ENCODE measurements at regions not wholly inside any gene's neighbourhood (a gene's known extent, or its start where the extent isn't known, plus 50 kb on each side); places are given as distances from the start of the nearest gene placed in this dataset.

- DNase-seq = no peak
- intact Hi-C loops (cut with DNase I) = no loop called here
- FAIRE-seq = no peak
- Histone ChIP-seq H3K9ac (ENCODE audit: low read length in 3 of 3) (no peak overlapping the region), H3K4me1 (ENCODE audit: control insufficient read depth in 2 of 3, insufficient read depth in 2 of 3, low read depth in 1 of 3, low read length in 3 of 3) (no peaks in the 10 kb centered on the region), H3K9me3 (ENCODE audit: control insufficient read depth in 2 of 3, insufficient read depth in 1 of 3, low read length in 3 of 3) (no peaks in the 10 kb centered on the region), H3K36me3 (ENCODE audit: control insufficient read depth in 2 of 3, insufficient read depth in 3 of 3, low read length in 3 of 3) (no peaks in the 10 kb centered on the region), H3K4me3 (ENCODE audit: low read length in 3 of 3) (no peak overlapping the region), H3K27ac (ENCODE audit: low read depth in 2 of 2, low read length in 2 of 2) (no peak overlapping the region), H3K27me3 (ENCODE audit: control insufficient read depth, insufficient read depth, low read length) (no peaks in the 10 kb centered on the region)
- no peak for TF ChIP-seq CTCF (IDR thresholded peaks at IDR 0.05; ENCODE audit: borderline replicate concordance, extremely low read depth, insufficient read depth)
These were observed 216.1 kb downstream of the SLC38A4 start for GRCh38 chr12:46609674-46610073.

DNA sequence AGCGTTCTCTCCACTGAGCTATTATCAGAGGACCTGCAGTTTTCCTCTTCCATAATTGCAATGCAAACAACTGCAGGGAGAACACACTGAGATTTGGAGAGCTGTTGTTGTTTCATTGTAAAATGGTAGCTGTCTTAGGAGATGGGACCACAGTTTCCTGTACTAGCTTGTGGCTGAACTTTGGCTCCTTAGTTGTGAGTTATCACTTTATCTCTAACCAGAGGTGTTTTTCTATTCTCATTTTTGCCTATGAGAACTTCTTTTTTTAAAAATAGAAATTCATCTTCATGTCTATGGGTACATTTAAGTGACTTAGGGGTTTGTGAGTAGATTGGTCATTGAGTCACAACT is 216.5 kb downstream of the SLC38A4 start:
- no peak for FAIRE-seq
- H3K36me3 ChIP-seq (ENCODE audit: control insufficient read depth in 2 of 3, insufficient read depth in 3 of 3, low read length in 3 of 3) = no peaks in the 10 kb centered on the region
- no peak for DNase-seq
- no peaks in the 10 kb centered on the region for H3K27me3 ChIP-seq (ENCODE audit: control insufficient read depth, insufficient read depth, low read length)
- H3K27ac ChIP-seq (ENCODE audit: low read depth in 2 of 2, low read length in 2 of 2) = no peak overlapping the region
- no peak for TF ChIP-seq CTCF (IDR thresholded peaks at IDR 0.05; ENCODE audit: borderline replicate concordance, extremely low read depth, insufficient read depth)
- no peak overlapping the region for H3K4me3 ChIP-seq (ENCODE audit: low read length in 3 of 3)
- no peaks in the 10 kb centered on the region for H3K4me1 ChIP-seq (ENCODE audit: control insufficient read depth in 2 of 3, insufficient read depth in 2 of 3, low read depth in 1 of 3, low read length in 3 of 3)
- no peak overlapping the region for H3K9ac ChIP-seq (ENCODE audit: low read length in 3 of 3)
- no peaks in the 10 kb centered on the region for H3K9me3 ChIP-seq (ENCODE audit: control insufficient read depth in 2 of 3, insufficient read depth in 1 of 3, low read length in 3 of 3)
- intact Hi-C loops (cut with DNase I) = no loop called here

DNA sequence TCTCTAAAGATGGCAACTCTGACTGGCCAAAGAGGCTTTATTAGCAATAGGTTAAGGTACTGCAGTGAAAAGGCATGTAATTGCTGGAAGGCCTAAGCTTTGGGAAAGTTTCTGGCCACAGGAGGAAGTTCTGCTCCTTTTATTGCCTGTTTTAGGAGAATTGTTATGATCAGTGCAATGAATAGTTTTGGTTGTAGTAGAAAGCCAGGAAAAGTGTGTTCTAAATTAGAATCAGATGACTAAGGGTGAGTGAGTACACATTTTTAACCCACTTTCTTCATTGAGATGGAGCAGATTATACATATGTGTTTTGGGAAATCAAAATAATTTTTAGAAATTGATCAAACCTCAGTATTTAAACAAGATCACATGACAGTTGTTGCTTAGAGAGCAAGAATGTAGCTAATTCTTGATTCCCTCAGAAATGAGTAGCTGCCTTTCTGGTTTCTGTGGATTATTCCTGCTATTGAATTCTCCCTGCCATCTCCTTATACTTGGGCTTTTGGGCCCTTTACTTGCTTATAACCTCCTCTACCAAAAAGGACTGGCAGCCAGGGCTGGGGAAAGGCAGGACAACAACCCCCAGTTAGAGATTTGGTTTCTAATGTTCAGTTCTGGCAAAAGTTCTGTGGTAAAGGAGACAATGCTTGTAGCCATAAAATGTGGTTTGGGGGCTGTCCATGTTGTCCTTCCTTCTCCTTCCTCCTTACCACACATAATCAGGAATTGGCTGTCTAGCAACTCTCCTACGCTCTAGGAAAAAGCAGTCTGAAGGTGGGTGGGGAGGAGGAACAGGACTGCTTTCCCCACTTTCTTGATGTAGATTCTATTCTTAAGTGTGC is 217.1 kb downstream of the SLC38A4 start:
- no peak for TF ChIP-seq CTCF (IDR thresholded peaks at IDR 0.05; ENCODE audit: borderline replicate concordance, extremely low read depth, insufficient read depth)
- Histone ChIP-seq H3K9me3 (ENCODE audit: control insufficient read depth in 2 of 3, insufficient read depth in 1 of 3, low read length in 3 of 3) (no peaks in the 10 kb centered on the region), H3K4me1 (ENCODE audit: control insufficient read depth in 2 of 3, insufficient read depth in 2 of 3, low read depth in 1 of 3, low read length in 3 of 3) (no peaks in the 10 kb centered on the region), H3K4me3 (ENCODE audit: low read length in 3 of 3) (no peak overlapping the region), H3K36me3 (ENCODE audit: control insufficient read depth in 2 of 3, insufficient read depth in 3 of 3, low read length in 3 of 3) (no peaks in the 10 kb centered on the region), H3K9ac (ENCODE audit: low read length in 3 of 3) (no peak overlapping the region), H3K27ac (ENCODE audit: low read depth in 2 of 2, low read length in 2 of 2) (peak overlapping the region in 1 of 2 donors; percentile 62), H3K27me3 (ENCODE audit: control insufficient read depth, insufficient read depth, low read length) (no peaks in the 10 kb centered on the region)
- FAIRE-seq = no peak
- intact Hi-C loops (cut with DNase I) = no loop called here
- DNase-seq = no peak

GRCh38 chr12:46604684-46605083 is 221.1 kb downstream of the SLC38A4 start:
- intact Hi-C loops (cut with DNase I) = no loop called here
- no peak for DNase-seq
- TF ChIP-seq CTCF (IDR thresholded peaks at IDR 0.05; ENCODE audit: borderline replicate concordance, extremely low read depth, insufficient read depth) = no peak
- no peaks in the 10 kb centered on the region for H3K4me1 ChIP-seq (ENCODE audit: control insufficient read depth in 2 of 3, insufficient read depth in 2 of 3, low read depth in 1 of 3, low read length in 3 of 3)
- no peaks in the 10 kb centered on the region for H3K36me3 ChIP-seq (ENCODE audit: control insufficient read depth in 2 of 3, insufficient read depth in 3 of 3, low read length in 3 of 3)
- no peak overlapping the region for H3K9ac ChIP-seq (ENCODE audit: low read length in 3 of 3)
- H3K27me3 ChIP-seq (ENCODE audit: control insufficient read depth, insufficient read depth, low read length) = no peaks in the 10 kb centered on the region
- H3K4me3 ChIP-seq (ENCODE audit: low read length in 3 of 3) = no peak overlapping the region
- H3K9me3 ChIP-seq (ENCODE audit: control insufficient read depth in 2 of 3, insufficient read depth in 1 of 3, low read length in 3 of 3) = no peaks in the 10 kb centered on the region
- no peak overlapping the region for H3K27ac ChIP-seq (ENCODE audit: low read depth in 2 of 2, low read length in 2 of 2)
- FAIRE-seq = no peak

Data from kidney (tissue), 13 donors.